C4-2B (cell line): ENCODE measurements at regions not wholly inside any gene's neighbourhood (a gene's known extent, or its start where the extent isn't known, plus 50 kb on each side); places are given as distances from the start of the nearest gene placed in this dataset.

Experiments
- H3K27ac ChIP-seq: fragments of 450-650 bp; 2 replicates; pipeline ENCODE4 v1.5.1; 2017
- CTCF ChIP-seq: fragments of 450-650 bp; conservative IDR thresholded peaks from 2 replicates; pipeline ENCODE4 v1.5.1; 2017; ENCODE audit warnings: mild to moderate bottlenecking
- ZFX ChIP-seq: fragments of 450-650 bp; IDR thresholded peaks from 2 replicates; pipeline ENCODE4 v1.6.1; 2017

- no peak for TF ChIP-seq ZFX
- no peak for TF ChIP-seq CTCF
- H3K27ac ChIP-seq, result no peak overlapping the region
These were observed 1227.5 kb upstream of the CDH9 start for GRCh38 chr5:28265877-28266276.

GRCh38 chr5:28254846-28255245, 1216.5 kb upstream of the CDH9 start:
- TF ChIP-seq ZFX (no peak), CTCF (no peak)
- no peak overlapping the region for H3K27ac ChIP-seq

- H3K27ac ChIP-seq, result no peak overlapping the region
- TF ChIP-seq ZFX (no peak), CTCF (no peak)
These were observed 1215.0 kb upstream of the CDH9 start for GRCh38 chr5:28253431-28253830.

GRCh38 chr5:28249771-28250415, 1211.5 kb upstream of the CDH9 start:
- TF ChIP-seq ZFX (no peak), CTCF (no peak)
- no peak overlapping the region for H3K27ac ChIP-seq

- no peak overlapping the region for H3K27ac ChIP-seq
- no peak for TF ChIP-seq CTCF
- TF ChIP-seq ZFX, result no peak
These were observed 1196.1 kb upstream of the CDH9 start for GRCh38 chr5:28234356-28234968.

GRCh38 chr5:28226407-28226806, 1188.0 kb upstream of the CDH9 start:
- TF ChIP-seq CTCF, result no peak
- TF ChIP-seq ZFX, result no peak

GRCh38 chr5:28219539-28219938, 1181.2 kb upstream of the CDH9 start:
- no peak overlapping the region for H3K27ac ChIP-seq
- no peak for TF ChIP-seq ZFX
- no peak for TF ChIP-seq CTCF

More at GRCh38 chr5:28226407-28226806, 1188.0 kb upstream of the CDH9 start:
- H3K27ac ChIP-seq, result no peak overlapping the region
